GM12874 (cell line): ENCODE measurements at regions not wholly inside any gene's neighbourhood (a gene's known extent, or its start where the extent isn't known, plus 50 kb on each side); places are given as distances from the start of the nearest gene placed in this dataset.

Source experiments
- CTCF ChIP-seq: IDR thresholded peaks from 2 replicates; pipeline ENCODE4 v1.5.1; 2011; ENCODE audit warnings: low read depth, mild to moderate bottlenecking, control low read depth, low read length, moderate library complexity; ENCODE audit not compliant: insufficient read depth

- TF ChIP-seq CTCF = no peak
These were observed 191.1 kb upstream of the GPR12 start for GRCh38 chr13:26951581-26952177.

GRCh38 chr13:26950968-26951367 is 190.4 kb upstream of the GPR12 start:
- TF ChIP-seq CTCF = no peak

- TF ChIP-seq CTCF = no peak
These were observed 190.0 kb upstream of the GPR12 start for GRCh38 chr13:26950546-26950945.

- TF ChIP-seq CTCF = no peak
These were observed 189.3 kb upstream of the GPR12 start for GRCh38 chr13:26949701-26950502.

- TF ChIP-seq CTCF = no peak
These were observed 187.8 kb upstream of the GPR12 start for GRCh38 chr13:26948353-26948752.

- TF ChIP-seq CTCF = peak; percentile 54
These were observed 186.2 kb upstream of the GPR12 start for GRCh38 chr13:26946684-26947343.

- no peak for TF ChIP-seq CTCF
These were observed 183.2 kb upstream of the GPR12 start for GRCh38 chr13:26943748-26944147.
